T-helper 1 cell treated with Interleukin-12 subunit alpha and Interleukin-12 subunit beta and Interleukin-4 antibody, amounts not matched to agents 30 μg/mL and 1 μg/mL, for 36 hours (primary cell): ENCODE measurements at regions not wholly inside any gene's neighbourhood (a gene's known extent, or its start where the extent isn't known, plus 50 kb on each side); places are given as distances from the start of the nearest gene placed in this dataset.
"Not testable (repeated sequence)": the region's sequence is repeated elsewhere in the genome, so short reads cannot be mapped to it uniquely, and the experiment has no call there.

ENCODE experiments used
- H3K27ac Mint-ChIP-seq: one replicate; pipeline ENCODE4 v1.8.0; 2021; ENCODE audit warnings: mild to moderate bottlenecking, mixed read lengths
- H3K27me3 Mint-ChIP-seq: one replicate; pipeline ENCODE4 v1.8.0; 2021; ENCODE audit warnings: low read depth, mixed read lengths
- H3K36me3 Mint-ChIP-seq: one replicate; pipeline ENCODE4 v1.8.0; 2021; ENCODE audit warnings: low read depth, mixed read lengths
- H3K4me1 Mint-ChIP-seq: one replicate; pipeline ENCODE4 v1.8.0; 2021; ENCODE audit warnings: low read depth, mixed read lengths
- H3K4me3 Mint-ChIP-seq: one replicate; pipeline ENCODE4 v1.8.0; 2021; ENCODE audit warnings: mild to moderate bottlenecking, moderate library complexity, mixed read lengths
- H3K9me3 Mint-ChIP-seq: one replicate; pipeline ENCODE4 v1.8.0; 2021; ENCODE audit warnings: mixed read lengths

DNA sequence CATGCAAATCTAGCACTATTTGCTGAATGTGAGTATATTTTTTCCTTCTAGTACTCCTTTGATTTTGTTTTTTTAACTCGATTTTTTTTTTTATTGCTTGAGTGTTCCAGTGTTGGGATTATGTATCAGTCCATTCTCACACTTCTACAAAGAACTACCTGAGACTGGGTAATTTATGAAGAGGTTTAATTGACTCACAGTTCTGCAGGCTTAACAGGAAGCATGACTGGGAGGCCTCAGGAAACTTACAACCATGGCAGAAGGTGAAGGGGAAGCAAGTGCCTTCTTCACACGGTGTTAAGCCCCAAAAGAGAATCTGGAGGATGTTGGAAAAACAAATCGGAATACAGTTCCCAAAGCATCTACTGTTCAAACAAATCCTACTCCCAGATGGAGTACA lies 69.1 kb downstream of the ZNF518B start:
- not testable (repeated sequence) for H3K9me3 Mint-ChIP-seq, H3K27ac Mint-ChIP-seq, H3K4me3 Mint-ChIP-seq, H3K36me3 Mint-ChIP-seq, H3K4me1 Mint-ChIP-seq, H3K27me3 Mint-ChIP-seq

- H3K27me3 Mint-ChIP-seq, result peaks cover 3% of the 10 kb centered on the region
- H3K4me3 Mint-ChIP-seq, result no peak overlapping the region
- H3K36me3 Mint-ChIP-seq, result no peaks in the 10 kb centered on the region
- no peaks in the 10 kb centered on the region for H3K4me1 Mint-ChIP-seq
- no peak overlapping the region for H3K27ac Mint-ChIP-seq
- peaks cover 5% of the 10 kb centered on the region for H3K9me3 Mint-ChIP-seq
These were observed 71.2 kb downstream of the ZNF518B start for GRCh38 chr4:10385994-10386394.

DNA sequence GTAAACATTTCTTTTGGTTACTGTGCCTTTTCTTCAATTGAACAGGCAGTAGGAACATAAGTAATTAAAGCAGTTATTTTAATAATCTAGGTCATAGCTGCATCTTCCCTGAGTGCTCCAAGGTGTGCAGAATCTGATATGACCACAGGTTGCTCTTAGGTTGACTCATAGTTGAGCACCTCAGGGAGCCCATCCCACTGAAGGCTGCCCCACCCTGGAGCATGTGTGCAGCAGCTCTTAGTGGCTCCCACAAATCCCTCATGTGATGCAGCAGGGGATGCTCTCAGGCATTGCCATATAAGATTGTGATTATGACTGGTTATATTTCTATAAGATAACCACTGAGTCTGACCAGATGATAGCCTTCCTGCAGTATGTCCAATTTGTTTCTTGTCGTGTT lies 72.3 kb downstream of the ZNF518B start:
- Mint-ChIP-seq H3K4me1 (no peaks in the 10 kb centered on the region), H3K27ac (no peak overlapping the region), H3K27me3 (no peaks in the 10 kb centered on the region), H3K36me3 (no peaks in the 10 kb centered on the region), H3K4me3 (no peak overlapping the region), H3K9me3 (peaks cover 5% of the 10 kb centered on the region)

GRCh38 chr4:10383417-10383816 lies 73.8 kb downstream of the ZNF518B start:
- Mint-ChIP-seq H3K27me3 (no peaks in the 10 kb centered on the region), H3K9me3 (peaks cover 4% of the 10 kb centered on the region), H3K4me3 (no peak overlapping the region), H3K27ac (no peak overlapping the region), H3K4me1 (no peaks in the 10 kb centered on the region), H3K36me3 (no peaks in the 10 kb centered on the region)

DNA sequence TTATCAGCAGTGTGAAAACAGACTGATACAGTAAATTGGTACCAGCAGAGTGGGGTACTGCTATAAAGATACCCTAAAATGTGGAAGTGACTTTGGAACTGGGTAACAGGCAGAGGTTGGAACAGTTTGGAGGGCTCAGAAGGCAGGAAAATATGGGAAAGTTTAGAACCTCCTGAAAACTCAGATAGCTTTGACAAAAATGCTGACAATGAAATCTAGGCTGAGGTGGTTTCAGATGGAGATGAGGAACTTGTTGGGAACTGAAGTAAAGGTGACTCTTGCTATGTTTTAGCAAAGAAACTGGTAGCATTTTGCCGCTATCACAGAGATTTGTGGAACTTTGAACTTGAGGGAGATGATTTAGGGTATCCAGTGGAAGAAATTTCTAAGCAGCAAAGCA lies 75.1 kb downstream of the ZNF518B start:
- not testable (repeated sequence) for H3K4me3 Mint-ChIP-seq, H3K9me3 Mint-ChIP-seq, H3K36me3 Mint-ChIP-seq, H3K27me3 Mint-ChIP-seq, H3K4me1 Mint-ChIP-seq, H3K27ac Mint-ChIP-seq

GRCh38 chr4:10381146-10381545 lies 76.1 kb downstream of the ZNF518B start:
- Mint-ChIP-seq H3K4me1 (no peaks in the 10 kb centered on the region), H3K9me3 (no peaks in the 10 kb centered on the region), H3K36me3 (no peaks in the 10 kb centered on the region), H3K27ac (no peak overlapping the region), H3K4me3 (no peak overlapping the region), H3K27me3 (no peaks in the 10 kb centered on the region)

GRCh38 chr4:10380735-10381134 lies 76.5 kb downstream of the ZNF518B start:
- Mint-ChIP-seq H3K9me3 (no peaks in the 10 kb centered on the region), H3K27ac (no peak overlapping the region), H3K4me3 (no peak overlapping the region), H3K4me1 (no peaks in the 10 kb centered on the region), H3K27me3 (no peaks in the 10 kb centered on the region), H3K36me3 (no peaks in the 10 kb centered on the region)

- H3K36me3 Mint-ChIP-seq, result no peaks in the 10 kb centered on the region
- H3K4me3 Mint-ChIP-seq, result no peak overlapping the region
- H3K9me3 Mint-ChIP-seq, result no peaks in the 10 kb centered on the region
- H3K27me3 Mint-ChIP-seq, result no peaks in the 10 kb centered on the region
- H3K4me1 Mint-ChIP-seq, result no peaks in the 10 kb centered on the region
- no peak overlapping the region for H3K27ac Mint-ChIP-seq
These were observed 85.3 kb downstream of the ZNF518B start for GRCh38 chr4:10371869-10372471.

DNA sequence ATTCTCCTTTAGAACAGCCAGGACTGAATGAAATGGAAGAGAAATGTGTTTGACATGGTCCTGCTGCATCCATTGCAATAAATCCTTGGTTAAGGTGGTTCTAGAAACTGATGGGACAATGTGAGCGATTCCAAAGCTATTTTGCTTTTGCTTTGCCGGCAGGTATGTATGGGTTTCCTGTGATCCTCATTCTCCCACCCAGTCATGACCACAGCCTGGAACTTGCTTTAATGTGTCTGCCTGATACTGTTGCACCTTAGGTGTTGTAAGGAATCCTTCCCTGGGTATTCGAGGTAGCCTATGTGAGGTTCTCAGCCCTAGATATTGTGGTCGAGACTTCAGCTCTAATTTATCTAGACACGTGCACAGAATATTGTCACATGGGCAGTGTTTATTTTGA lies 86.1 kb downstream of the ZNF518B start:
- Mint-ChIP-seq H3K4me3 (no peak overlapping the region), H3K9me3 (no peaks in the 10 kb centered on the region), H3K36me3 (no peaks in the 10 kb centered on the region), H3K4me1 (no peaks in the 10 kb centered on the region), H3K27ac (no peak overlapping the region), H3K27me3 (no peaks in the 10 kb centered on the region)

GRCh38 chr4:10369517-10369916 lies 87.7 kb downstream of the ZNF518B start:
- no peaks in the 10 kb centered on the region for H3K36me3 Mint-ChIP-seq
- H3K9me3 Mint-ChIP-seq, result no peaks in the 10 kb centered on the region
- H3K27ac Mint-ChIP-seq, result no peak overlapping the region
- H3K4me1 Mint-ChIP-seq, result no peaks in the 10 kb centered on the region
- no peaks in the 10 kb centered on the region for H3K27me3 Mint-ChIP-seq
- no peak overlapping the region for H3K4me3 Mint-ChIP-seq

DNA sequence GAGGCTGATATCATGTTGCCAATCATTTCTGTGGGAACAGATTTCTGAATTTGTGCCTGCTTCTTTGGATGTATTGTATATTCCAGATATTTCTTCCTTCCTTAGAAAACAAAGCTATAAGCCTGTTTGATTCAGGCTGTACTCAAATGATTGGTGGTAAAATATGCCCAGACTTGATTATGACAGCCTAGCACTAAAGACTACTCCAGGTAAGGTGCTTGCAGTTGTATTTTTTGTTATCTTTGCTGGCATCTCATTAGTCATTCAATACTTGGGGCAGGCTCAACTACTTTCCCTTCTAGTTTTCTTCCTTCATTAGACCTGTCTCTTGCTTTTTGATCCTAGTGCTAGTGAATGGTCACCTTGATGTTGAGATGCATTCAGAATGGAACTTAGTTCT lies 90.6 kb downstream of the ZNF518B start:
- peaks cover under 1% of the 10 kb centered on the region for H3K27me3 Mint-ChIP-seq

DNA sequence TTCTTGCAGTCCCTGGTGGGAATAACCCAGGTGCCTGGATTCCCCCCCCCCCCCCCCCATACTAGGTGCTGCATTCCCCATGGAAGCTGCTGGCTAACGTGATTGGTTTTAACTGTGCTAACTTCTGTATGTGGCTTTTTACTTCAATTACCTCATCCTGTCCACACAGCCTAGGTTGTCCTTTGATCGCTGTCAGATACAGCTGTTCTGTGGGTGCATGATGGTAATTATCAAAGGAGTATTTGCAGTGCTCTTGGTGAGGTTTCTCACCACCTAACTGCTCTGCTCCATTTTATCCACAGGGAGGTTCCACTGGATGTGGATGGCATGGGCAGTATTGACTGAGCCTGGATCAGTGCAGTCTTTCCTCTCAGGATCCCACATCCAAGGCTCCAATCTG lies 93.0 kb downstream of the ZNF518B start:
- H3K4me3 Mint-ChIP-seq, result no peak overlapping the region
- no peaks in the 10 kb centered on the region for H3K9me3 Mint-ChIP-seq
- no peak overlapping the region for H3K27ac Mint-ChIP-seq
- no peaks in the 10 kb centered on the region for H3K4me1 Mint-ChIP-seq
- no peaks in the 10 kb centered on the region for H3K36me3 Mint-ChIP-seq
- H3K27me3 Mint-ChIP-seq, result peaks cover 5% of the 10 kb centered on the region

More for the DNA sequence above, 90.6 kb downstream of the ZNF518B start:
- no peaks in the 10 kb centered on the region for H3K36me3 Mint-ChIP-seq
- H3K4me1 Mint-ChIP-seq, result no peaks in the 10 kb centered on the region
- H3K9me3 Mint-ChIP-seq, result no peaks in the 10 kb centered on the region
- no peak overlapping the region for H3K27ac Mint-ChIP-seq
- no peak overlapping the region for H3K4me3 Mint-ChIP-seq

GRCh38 chr4:10354746-10355145 lies 102.5 kb downstream of the ZNF518B start:
- no peak overlapping the region for H3K27ac Mint-ChIP-seq
- H3K9me3 Mint-ChIP-seq, result no peaks in the 10 kb centered on the region
- H3K4me3 Mint-ChIP-seq, result no peak overlapping the region
- H3K36me3 Mint-ChIP-seq, result no peaks in the 10 kb centered on the region
- H3K27me3 Mint-ChIP-seq, result no peaks in the 10 kb centered on the region
- H3K4me1 Mint-ChIP-seq, result no peaks in the 10 kb centered on the region

GRCh38 chr4:10354225-10354624 lies 103.0 kb downstream of the ZNF518B start:
- Mint-ChIP-seq H3K4me3 (no peak overlapping the region), H3K9me3 (no peaks in the 10 kb centered on the region), H3K27me3 (no peaks in the 10 kb centered on the region), H3K4me1 (no peaks in the 10 kb centered on the region), H3K27ac (no peak overlapping the region), H3K36me3 (no peaks in the 10 kb centered on the region)

- H3K4me3 Mint-ChIP-seq, result no peak overlapping the region
- H3K9me3 Mint-ChIP-seq, result no peaks in the 10 kb centered on the region
- H3K36me3 Mint-ChIP-seq, result no peaks in the 10 kb centered on the region
- H3K27ac Mint-ChIP-seq, result no peak overlapping the region
- no peaks in the 10 kb centered on the region for H3K27me3 Mint-ChIP-seq
- no peaks in the 10 kb centered on the region for H3K4me1 Mint-ChIP-seq
These were observed 104.1 kb downstream of the ZNF518B start for GRCh38 chr4:10353110-10353509.

- Mint-ChIP-seq H3K4me1 (no peaks in the 10 kb centered on the region), H3K27ac (no peak overlapping the region), H3K4me3 (no peak overlapping the region), H3K27me3 (no peaks in the 10 kb centered on the region), H3K36me3 (no peaks in the 10 kb centered on the region), H3K9me3 (no peaks in the 10 kb centered on the region)
These were observed 109.0 kb downstream of the ZNF518B start for GRCh38 chr4:10348241-10348640.
